Superior temporal gyrus (tissue), 1 donor: ENCODE measurements at regions not wholly inside any gene's neighbourhood (a gene's known extent, or its start where the extent isn't known, plus 50 kb on each side); places are given as distances from the start of the nearest gene placed in this dataset.
A peak's percentile ranks its signal among the peaks of the same experiment; 100 is the strongest.
"Not testable (repeated sequence)": the region's sequence is repeated elsewhere in the genome, so short reads cannot be mapped to it uniquely, and the experiment has no call there.

Source experiments
- DNase-seq: peaks from one replicate; pipeline ENCODE4 v3.0.0-alpha.2; 2016; ENCODE audit errors: extremely low spot score

DNA sequence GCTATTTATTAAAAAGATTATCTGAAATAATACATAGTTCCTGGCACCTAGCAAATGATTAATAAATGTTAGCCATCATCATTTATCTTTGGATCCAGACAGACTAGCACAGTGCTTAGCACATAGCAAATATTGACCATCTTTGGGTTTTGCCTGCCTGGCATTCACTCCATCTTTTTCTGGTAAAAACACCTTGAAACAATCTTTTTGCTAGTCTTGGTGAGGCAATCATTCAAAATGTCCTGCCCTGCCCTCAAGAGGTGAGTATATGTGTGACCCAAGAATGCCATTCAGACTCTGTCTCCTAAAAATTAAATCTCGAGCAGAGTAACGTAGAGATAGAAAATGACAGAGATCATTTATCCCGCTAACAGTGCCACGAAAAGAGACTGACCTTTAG is 78.3 kb upstream of the ZNF280D start:
- DNase-seq, result no peak

DNA sequence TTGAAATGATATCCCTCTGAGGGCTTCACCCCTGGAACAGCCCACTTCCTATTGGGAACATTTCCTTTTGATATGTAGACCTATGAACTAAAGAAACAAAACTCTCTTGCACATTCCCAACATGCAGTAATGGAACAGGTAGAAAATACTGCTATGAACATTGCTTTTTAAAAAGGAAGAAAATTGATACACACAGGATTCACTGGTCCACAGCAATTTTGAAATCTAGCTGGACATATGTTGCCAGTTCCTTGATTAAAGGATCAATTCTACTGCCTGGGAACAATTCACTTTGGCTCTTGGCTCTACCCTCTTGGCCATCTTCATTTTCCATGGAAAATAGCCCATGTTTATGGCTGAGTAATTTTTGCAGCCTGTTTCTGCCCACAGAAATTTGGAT is 74.9 kb upstream of the ZNF280D start:
- DNase-seq, result no peak

DNA sequence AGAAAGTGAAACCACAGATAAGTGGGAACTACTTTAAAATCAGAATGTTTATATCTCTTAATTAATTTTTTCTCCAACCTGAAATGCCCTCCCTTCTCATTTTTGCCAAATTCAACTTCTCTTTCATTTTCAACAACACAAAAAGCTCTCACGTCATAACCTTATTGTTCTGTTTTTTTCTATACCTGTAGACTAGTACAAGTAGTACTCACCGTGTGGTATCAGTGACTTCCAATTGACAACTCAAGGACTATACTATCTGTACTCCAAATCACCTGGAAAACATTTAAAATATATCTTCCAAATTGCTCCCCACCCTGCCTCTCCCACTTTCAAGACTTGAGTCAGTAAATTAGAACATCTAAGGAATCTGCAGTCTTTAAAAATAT is 72.8 kb upstream of the ZNF280D start:
- no peak for DNase-seq

DNA sequence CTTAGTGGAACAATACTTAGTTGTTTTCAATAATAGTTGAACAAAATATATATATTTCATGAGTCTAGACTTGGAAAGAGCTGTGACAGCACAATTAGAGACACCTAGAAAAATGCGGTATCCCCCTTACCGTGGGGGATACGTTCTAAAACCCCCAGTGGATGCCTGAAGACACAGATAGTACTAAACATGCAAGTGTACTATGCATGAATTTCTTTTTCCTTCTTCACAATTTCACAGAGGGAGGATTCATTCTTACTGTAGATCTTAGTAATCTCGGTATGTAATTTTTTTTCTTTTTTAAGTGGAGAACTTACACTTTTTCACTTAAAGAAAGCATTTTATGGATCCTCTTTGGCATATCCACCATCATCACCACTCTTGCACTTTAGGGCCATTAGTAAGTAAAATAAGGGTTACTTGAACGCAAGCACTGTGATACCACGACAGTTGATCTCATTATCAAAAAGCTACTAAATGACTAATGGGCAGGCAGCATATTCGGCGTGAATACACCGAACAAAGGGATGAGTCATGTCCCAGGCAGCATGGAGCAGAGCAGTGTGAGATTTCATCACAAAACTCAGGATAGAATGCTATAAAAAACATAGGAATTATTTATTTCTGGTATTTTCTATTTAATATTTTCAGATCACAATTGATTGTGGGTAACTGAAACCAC is 72.3 kb upstream of the ZNF280D start:
- DNase-seq, result peak; percentile 66

DNA sequence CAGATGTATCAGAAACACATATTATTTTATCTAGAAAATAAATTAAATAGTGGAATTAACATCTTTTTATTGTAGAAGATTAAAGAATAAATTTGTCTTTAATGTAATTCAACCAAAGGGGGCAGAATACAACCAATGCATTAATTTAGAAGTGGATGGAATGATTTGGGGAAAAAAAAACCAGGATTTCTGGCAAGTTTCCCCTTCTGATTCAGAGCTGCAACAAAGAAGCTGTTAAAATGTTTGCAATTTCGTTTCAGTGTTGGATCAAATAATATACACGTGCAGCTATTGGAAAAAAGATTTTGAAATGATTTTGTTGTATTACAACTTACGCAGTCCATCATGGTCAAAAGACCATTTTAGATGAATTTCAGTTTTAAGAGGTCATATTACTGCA is 71.6 kb upstream of the ZNF280D start:
- peak; percentile 61 for DNase-seq

DNA sequence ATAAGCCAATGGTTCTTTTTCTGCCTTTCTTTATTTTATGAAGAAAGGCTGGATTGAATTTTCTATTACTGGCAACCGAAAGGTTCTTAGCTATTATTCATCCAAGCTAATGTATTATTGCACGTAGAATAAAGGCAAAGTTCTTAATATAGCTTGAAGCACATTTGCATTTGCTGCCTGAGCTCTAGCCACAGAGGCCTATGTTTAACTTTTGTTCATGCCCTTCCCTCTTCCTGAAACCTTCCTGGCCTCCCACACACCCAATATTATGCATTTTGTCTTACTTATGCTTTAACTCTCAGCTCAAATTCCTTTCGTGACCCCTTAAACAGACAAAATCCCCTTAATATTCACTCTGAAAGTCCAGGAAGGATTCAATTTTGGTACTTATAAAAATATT is 71.0 kb upstream of the ZNF280D start:
- no peak for DNase-seq

DNA sequence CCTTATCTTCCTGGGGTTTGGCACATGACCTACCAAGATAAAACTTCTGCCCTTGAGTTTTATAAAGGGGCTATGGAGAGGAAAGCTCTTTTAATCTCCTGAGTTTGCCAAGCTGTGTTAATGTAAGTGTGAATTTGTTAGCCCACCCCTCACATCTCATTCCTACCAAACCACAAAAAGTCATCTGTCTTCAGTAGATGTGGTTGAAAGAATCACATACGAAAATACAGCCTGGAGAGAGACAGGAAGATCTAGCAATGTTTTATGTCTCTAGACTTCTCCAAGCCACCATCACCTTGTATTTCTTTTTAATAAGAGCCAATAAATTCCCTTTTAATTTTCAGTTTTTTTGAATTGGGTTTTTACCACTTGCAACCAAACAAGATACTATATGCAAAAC is 68.9 kb upstream of the ZNF280D start:
- no peak for DNase-seq

DNA sequence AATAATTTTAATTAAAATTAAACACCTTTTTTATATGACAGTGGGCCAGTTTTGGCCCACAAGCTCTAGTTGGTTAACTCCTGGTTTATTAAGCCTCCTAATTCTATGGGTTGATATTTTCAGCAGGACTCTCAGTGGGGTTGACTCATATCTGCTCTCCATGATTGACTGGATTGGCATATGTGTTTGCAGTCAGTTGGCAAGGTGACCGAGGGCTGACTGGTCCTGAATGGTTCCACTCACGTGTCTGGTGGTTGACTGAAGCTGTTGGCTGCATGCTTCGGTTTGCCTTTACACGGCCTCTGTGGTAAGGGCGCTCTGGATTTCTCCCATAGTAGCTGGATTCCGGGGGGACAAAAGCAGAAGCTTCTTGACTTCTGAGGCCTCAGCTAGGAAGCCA is 65.3 kb upstream of the ZNF280D start:
- DNase-seq, result no peak

DNA sequence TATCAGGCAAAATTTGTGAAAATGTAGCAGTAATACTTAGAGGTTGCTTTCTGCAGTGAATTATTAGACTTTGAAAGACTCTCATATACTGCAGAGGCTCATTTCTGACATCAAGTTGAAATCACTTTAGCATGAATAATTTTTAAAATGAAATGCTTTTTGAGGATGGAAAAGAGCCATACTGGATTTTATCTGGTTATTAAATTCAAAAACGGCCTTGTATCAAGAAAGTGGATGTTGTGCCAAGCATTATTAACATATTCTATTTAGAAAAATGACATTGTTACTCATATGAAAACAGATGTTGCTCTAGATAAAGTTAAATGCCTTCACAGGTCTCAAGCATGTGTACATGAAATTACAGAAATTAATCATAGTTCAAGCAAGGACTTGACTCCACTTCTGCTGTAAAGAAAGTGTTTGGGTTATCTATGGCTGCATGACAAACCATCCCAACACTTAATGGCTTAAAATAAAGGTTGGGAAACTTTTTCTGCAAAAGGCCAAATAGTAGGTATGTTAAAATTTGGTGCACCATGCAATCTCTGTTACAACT is 64.5 kb upstream of the ZNF280D start:
- DNase-seq, result no peak

DNA sequence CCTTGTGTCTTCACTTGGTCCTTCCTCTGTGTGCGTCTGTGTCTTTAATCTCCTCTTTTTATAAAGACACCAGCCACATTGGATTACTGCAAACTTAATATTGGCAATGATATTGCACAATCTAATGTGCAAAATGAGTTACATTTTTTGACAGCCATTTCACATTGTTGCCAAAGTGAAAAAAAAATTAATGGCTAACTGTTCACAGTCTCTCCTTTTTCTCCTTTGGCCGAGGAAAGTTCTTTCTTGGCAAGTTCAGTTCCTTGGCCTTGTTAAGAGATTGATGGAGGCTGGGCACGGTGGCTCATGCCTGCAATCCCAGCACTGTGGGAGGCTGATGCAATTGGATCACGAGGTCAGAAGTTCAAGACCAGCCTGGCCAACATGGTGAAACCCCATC is 62.2 kb upstream of the ZNF280D start:
- no peak for DNase-seq

DNA sequence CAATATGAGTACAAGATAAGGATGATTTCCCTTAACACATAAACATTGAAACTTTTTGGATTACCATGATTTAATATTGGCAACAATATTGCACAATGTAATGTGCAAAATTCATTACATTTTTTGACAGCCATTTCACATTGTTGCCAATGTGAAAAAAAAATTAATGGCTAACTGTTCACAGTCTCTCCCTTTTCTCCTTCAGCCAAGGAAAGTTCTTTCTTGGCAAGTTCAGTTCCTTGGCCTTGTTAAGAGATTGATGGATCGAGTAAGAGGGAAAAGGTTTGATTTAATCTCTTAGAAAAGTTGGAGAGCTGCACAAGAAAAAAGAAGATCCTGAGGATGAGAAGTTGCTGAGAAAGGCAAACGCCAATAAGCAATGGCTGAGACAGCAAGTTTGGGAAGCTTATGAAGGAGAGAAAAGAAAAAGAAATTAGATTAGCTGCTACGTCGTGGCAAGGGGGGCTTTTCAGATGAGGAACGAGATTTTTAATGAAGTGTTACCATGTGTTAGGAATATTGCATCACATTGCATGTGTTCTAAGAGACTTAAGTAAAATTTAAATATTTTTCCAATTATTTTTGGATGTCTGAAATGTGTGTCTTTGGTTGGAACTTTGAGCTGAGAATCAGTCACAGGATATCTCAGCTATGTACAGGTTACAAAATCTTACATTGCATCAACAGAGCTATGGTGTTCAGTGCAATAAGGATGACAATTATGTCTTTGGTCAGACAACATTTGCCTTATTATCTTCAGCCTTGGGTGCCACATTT is 61.4 kb upstream of the ZNF280D start:
- DNase-seq, result no peak

DNA sequence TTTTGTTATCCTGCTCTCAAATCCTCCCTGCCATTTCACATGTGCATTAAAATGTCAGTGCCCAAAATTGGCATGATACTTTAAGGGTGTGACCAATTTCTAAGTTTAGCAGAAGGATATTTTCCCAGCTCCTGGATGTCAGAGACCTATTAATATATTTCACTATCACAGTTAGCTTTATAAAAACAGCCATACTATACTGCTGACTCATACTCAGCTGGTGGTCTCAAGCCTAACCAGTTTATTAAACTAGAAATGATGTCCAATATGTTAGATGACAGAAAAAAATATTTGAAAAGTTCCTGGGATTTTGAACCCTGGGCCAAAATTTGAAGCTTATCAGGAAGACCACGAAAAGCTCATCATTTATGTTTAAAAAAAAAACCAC is 60.9 kb upstream of the ZNF280D start:
- DNase-seq, result no peak

DNA sequence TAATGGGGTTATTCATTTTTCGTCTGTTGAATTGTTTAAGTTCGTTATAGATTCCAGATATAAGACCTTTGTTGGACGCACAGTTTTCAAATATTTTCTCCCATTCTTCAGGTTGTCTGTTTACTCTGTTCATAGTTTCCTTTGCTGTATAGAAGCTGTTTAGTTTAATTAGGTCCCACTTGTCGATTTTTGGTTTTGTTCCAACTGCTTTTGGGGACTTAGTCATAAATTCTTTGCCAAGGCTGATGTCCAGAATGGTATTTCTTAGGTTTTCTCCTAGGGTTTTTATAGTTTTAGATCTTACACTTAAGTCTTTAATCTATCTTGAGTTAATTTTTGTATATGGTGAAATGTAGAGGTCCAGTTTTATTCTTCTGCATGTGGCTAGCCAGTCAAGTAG is 58.9 kb upstream of the ZNF280D start:
- DNase-seq, result no peak

DNA sequence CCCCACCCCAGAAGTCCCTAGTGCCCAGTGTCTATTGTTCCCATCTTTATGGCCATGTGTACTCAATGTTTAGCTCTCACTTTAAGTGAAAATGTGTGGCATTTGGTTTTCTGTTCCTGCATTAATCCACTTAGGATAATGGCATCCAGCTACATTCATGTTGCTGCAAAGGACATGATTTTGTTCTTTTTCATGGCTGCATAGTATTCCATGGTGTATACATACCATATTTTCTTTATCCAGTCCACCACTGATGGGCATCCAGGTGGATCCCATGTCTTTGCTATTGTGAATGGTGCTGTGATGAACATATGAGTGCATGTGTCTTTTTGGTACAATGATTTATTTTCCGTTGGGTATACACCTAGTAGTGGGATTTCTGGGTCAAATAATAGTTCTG is 58.2 kb upstream of the ZNF280D start:
- DNase-seq, result not testable (repeated sequence)

DNA sequence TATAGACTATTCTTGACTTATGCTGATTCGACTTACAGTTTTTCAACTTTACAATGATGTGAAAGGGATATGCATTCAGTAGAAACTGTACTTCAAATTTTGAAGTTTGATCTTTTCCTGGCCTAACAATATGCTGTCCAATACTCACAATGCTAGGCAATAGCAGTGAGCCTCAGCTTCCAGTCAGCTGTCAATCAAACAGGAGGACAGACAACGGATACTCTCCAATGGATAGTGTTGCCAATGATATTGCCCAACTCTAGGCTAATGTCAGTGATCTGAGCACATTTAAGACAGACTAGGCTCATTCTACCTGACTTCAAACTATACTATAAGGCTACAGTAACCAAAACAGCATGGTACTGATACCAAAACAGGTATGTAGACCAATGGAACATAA is 55.0 kb upstream of the ZNF280D start:
- no peak for DNase-seq

DNA sequence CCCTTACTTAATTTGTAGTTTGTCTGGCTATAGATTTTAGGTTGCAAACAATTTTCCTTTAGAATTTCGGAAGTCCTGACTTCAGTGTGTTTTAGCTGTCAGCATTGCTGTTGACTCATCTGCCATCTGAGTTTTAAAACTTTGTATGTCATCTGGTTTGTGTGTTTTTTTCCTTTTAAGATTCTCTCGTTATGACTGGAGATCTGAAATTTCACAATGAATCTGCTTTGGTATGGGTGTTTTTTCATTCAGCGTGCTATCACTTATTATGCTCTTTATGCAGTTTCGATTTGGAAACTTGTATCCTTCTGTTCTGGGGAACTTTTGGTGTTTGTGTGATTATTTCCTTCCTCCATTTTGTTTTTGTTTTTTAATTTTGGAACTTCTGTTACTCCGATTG is 53.7 kb upstream of the ZNF280D start:
- no peak for DNase-seq

DNA sequence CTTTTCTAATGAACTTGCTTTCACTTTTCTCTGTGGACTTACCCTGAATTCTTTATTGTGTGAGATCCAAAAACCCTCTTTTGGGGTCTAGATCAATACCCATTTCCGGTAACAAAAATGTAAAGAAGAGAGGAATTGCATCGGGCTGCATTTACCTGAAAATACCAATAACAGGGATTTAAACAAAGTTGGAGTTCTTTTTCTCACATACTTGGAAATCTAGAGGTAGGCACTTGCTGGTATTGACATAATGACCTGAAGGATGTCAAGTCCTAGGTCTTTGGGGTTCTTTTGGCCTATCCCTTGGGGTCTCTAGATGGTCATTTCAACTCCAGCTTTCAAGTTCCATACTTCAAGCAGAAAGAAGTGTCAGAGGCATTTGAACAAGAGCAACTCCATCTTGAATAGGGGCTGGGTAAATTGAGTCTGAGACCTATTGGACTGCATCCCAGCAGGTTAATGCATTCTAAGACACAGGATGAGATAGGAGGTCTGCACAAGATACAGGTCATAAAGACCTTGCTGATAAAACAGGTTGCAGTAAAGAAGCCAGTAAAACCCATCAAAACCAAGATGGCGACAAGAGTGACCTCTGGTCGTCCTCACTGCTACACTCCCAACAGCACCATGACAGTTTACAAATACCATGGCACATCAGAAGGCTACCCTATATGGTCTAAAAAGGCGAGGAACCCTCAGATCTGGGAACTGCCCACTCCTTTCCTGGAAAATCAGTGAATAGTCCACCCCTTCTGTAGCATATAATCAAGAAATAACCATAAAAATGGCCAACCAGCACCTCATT is 50.8 kb upstream of the ZNF280D start:
- no peak for DNase-seq

DNA sequence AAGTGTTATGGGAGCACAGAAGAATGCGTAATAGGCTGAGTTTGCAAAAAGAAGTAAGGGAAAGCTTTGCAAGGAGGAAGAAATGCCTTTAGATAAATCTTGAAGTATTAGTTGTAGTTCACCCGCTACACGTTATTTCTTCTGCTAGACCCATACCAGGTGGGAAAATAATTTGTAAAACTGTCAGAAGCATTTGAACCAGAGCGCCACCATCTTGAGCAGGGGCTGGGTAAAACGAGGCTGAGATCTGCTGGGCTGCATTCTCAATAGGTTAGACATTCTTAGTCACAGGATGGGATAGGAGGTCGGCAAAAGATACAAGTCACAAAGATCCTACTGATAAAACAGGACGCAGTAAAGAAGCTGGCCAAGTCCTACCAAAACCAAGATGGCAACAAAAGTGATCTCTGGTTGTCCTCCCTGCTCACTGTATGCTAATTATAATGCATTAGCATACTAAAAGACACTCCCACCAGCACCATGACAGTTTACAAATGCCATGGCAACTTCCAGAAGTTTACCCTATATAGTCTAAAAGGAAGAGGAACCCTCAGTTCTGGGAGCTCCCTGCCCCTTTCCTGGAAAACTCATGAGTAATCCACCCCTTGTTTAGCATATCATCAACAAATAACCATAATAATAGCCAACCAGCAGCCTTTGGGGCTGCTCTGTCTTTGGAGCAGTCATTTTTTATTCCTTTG is 50.0 kb upstream of the ZNF280D start:
- no peak for DNase-seq
